NCI-H748 (cell line): ENCODE measurements at regions not wholly inside any gene's neighbourhood (a gene's known extent, or its start where the extent isn't known, plus 50 kb on each side); places are given as distances from the start of the nearest gene placed in this dataset.

Source experiments
- DNase-seq: peaks from one replicate; lab custom pipeline; 2025; ENCODE audit not compliant: unreplicated experiment; lab: John Stamatoyannopoulos, UW

DNA sequence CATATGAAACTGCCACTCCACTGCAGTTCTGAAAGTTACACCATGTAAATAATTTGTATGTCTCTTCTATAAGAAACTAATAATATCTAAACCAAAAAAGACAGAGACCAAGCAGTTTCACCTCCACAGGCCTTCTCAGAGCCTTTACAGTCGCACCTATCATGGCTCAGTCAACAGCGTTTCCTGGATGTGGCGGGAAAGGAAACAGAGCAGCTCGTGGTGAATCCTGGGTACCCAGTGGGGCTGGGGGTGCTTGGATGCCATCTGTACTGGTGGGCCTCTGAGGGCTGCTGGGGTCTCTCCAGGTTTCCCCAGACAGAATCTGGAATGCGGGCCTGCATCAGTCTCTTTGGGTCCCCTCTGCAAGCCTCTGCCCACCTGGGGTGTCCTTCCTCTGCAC, 100.2 kb upstream of the CASZ1 start:
- no peak for DNase-seq

GRCh38 chr1:10897321-10897980, 101.0 kb upstream of the CASZ1 start:
- DNase-seq = no peak

DNA sequence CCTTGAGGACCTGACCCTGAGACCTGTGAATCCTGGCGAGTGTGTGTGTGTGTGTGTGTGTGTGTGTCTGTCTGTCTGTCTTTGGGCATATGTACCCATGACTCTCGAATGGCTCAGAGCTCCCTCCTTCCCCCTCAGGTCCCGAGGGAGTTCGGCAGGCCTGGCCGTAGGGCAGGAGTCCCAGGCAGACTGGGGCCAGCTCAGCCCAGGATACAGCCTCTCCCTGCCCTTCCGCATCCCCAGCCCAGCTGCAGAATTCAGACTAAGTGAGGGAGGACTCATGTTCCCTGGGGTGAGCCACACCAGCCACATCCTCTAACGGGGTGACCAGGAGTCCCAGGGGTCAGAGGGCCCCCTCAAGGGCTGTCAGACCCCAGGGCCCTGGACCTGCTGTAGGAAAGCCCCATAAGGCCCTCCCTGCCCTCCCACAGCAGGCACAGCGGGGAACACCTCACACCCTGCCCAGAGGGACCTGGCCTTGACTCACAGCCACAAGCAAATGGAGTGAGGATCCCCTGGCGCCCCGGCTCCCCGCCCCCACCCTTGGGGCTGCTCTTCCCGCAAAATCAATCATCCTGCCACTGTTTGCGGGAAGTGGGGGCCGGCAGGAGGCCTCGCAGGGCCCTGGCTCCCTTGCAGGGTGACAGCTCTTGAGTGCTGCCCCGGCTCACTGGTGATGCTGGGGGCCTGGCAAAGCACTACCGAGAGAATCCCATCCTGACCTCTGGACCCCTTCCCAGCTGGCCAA, 101.7 kb upstream of the CASZ1 start:
- DNase-seq = no peak

GRCh38 chr1:10898921-10899320, 102.5 kb upstream of the CASZ1 start:
- DNase-seq = no peak

- no peak for DNase-seq
Observed at GRCh38 chr1:10899490-10900250, 103.2 kb upstream of the CASZ1 start.

GRCh38 chr1:10900251-10900651, 103.8 kb upstream of the CASZ1 start:
- peak; percentile 11 for DNase-seq

DNA sequence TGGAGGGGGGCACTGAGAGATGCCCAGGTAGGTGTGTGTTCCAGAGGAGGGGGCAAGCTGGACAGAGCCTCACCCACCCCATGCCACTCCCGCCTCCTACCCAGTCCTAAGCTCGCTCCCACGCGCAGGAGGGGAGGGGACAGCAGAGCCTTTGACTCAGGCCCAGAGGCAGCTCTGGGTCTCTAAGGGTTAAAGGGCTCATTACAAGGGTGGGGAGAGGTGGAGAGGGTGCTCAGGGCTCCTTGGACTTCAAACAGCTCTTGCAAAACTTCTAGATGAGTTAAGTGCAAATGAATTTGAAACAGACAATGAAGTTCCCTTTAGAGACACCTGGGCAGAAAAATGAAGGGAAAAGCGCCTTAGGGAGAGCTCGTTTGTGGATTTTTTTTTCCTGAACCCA, 104.2 kb upstream of the CASZ1 start:
- DNase-seq = no peak

GRCh38 chr1:10901091-10901890, 104.8 kb upstream of the CASZ1 start:
- DNase-seq = peak; percentile 37

DNA sequence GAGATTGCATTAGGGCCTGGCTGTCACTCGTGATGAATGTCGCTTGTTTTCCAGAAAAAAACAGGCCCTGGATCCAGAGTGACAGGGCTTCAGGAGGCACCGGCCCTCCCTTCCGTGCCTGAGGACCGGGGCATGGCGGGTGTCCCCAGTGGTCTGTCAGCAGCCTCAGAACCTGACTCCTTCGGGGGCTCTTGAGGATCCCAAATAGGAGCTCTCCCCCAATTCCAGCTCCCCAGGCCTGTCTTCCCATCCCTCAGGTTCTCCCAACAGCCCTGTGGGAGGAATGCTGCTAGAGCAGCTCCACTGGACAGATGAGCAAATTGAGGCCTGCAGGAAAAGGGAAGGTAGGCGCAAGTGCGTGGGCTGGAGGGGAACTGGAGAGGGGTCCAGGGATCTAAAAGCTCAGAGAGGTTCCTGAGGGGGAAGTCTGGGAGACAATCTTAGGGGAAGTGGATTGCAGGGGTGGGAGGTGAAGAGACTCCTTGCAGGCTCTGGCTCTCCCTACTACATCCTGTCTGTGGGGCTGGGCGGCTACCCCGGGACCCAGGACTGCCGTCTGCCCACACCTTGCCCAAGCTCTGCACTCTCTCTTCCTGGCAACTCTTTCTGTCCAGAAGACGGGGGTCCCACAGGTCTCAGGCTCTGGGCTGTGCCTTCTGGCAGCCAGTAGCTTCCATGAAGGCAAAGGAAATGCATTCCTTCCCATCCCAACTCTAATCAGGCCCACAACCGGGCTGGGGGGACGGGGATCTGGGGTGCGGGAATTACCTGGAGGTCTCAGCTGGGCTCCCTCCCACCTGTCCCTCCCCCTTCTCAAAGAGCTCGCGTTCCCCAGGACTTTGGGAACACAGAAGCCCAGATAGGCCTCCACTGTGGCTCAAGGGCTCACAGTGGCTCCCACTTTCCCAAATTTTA, 105.7 kb upstream of the CASZ1 start:
- no peak for DNase-seq

- no peak for DNase-seq
Observed at GRCh38 chr1:10903421-10903820, 107.0 kb upstream of the CASZ1 start.

GRCh38 chr1:10903821-10904220, 107.4 kb upstream of the CASZ1 start:
- no peak for DNase-seq

DNA sequence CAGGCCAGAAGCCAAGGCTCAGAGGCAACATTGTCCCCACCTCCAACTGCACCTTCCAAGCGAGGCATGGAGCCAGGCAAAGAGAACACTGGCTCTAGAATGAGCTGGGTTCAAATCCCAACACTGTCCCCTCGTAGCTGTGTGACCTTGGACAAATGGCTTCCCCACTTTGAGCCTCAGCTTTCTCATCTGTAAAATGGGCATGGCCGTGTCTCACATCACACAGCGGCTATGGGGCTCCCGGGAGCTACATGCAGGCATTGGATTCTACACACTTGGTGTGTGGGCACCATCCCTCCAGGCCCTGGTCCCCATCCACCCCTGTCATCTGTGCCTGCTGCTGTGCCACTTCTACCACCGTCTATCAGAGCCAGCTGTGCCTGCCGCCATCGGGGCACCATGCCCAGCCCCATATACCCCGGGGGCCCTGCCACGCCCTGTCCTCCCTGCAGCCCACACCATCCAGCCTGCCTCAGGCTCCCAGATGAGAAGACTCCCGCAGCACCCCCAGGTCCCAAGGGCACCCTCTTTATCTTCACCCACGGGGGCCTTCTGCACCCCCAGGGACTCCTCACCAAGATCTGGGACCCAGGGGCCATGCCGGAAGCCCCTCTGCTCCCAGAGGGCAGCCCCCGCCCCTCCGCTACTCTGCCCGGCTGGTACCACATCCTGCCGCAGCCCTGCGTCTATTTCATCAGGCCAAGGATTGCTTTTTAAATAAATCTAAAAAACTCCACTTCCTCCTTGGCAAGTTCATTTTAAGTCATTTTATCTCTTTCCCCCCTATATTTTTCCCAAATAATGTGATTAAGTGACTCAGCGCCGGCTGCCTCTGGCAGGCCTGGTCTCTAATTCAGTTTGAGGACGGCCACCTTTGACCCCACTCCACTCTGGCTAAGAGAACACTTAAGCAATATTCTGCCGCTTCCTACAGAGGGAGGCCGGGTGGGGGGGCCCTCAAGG, 107.8 kb upstream of the TARDBP start:
- no peak for DNase-seq

DNA sequence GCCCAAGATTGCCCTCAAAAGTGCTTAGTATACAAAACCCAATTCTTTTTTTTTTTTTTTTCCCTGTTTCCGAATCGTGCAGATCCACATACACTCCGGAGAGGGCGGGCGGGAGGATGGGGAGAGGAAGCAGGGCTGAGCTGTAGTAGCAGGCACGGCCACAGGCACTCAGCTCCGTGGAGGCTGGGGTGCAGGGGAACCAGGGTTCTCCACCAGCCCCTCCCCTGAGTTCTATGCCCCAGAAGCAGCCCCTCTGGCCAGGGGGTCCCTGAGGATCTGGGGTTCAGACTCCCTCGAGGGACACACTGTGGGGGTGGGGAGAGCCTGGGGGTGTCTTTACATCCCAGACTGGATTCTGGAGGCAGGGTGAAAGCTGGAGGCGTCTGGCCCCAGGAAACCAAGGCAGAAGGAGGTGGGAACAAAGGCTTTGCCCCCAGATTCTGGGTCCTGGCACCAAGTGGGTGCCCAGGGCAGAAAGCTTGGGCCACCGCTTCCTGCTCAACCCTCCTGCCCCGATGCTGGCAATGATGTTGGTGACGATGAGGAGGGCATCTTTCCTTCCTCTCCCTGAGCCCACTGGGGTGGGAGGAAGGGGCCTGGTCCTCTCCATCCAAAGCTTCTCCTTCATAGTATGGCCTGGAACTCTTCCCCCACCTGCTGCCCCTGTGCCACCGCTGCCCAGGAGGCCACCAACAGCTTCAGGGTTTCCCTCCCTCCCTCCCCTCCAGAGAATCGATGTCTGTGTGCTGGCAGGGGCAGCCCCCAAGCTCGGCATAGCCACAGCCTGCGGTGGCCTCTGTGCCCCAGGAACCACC, 106.4 kb upstream of the TARDBP start:
- no peak for DNase-seq

DNA sequence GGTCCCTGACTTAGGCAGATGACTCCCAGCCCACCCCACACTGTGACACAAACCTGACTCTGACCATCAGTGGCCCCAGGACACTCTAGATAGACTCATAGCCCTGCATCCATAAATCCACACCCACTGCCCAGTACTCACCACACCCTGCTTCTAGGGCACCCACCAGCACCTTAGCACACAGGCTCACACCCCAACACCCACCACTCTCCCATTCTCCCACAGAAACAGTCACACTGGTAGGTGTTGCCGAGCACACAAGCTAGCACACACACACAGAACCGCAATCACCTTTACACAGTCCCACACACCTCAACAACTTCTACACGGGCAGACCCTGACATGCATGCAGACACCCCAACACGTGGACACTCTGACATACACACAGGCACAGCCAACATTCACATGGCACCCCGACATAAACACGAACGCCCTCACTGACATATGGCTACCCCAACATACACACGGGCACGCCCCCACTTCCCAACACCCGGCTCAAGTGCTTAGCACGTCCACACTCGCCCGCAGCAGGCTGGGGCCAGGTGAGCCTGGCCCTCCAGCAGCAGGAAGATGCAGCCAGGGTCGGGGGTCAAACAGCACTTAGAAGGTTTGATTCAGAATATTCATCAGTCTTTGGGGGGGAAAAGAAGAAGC, 105.5 kb upstream of the TARDBP start:
- no peak for DNase-seq

DNA sequence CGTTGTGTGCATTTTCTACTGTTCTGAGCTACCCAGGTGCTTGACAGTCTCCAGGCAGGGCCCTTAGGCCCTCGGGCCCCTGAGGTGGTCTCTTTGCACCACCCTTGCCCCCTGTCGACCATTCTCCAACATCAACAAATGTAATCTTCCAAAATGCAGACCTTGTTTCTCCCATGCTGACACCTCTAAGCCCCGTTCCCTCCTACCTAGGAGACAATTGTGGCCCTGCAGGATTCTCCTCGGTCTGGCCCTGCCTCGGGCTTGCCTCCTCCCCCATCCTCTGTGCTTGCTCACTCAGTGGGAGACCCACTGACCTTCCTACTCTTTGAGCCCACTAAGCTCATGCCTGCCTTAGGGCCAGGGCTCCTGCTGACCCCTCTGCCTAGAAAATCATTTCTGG, 104.2 kb upstream of the TARDBP start:
- DNase-seq = no peak

- DNase-seq = peak; percentile 47
Observed at GRCh38 chr1:10909697-10910680, 102.5 kb upstream of the TARDBP start.
